Adrenal gland (tissue), 5 donors: ENCODE measurements at regions not wholly inside any gene's neighbourhood (a gene's known extent, or its start where the extent isn't known, plus 50 kb on each side); places are given as distances from the start of the nearest gene placed in this dataset.

ENCODE experiments used
- POLR2A ChIP-seq, 2 donors: fragments of 450-650 bp; IDR thresholded peaks; one replicate each; pipeline ENCODE4 v1.6.1; 2017; ENCODE audit warnings: antibody characterized with exemption in 2 of 2, mild to moderate bottlenecking in 2 of 2, moderate library complexity in 1 of 2
- TF ChIP-seq, protein P1 (sequence below), 6 experiments: fragments of 450-650 bp in 4 of 6; fragments of 200-600 bp in 2 of 6; sonication (generic) in 1 of 6; IDR thresholded peaks; 1 replicate in 5 of 6; 2 replicates in 1 of 6; pipeline versions ENCODE4 v1.5.1 to v1.8.0; 2016 to 2021; ENCODE audit warnings: antibody characterized with exemption in 6 of 6, mild to moderate bottlenecking in 2 of 6, moderate library complexity in 1 of 6
- donor health status: DM: no; HTN: no; CAD: no.

DNA sequence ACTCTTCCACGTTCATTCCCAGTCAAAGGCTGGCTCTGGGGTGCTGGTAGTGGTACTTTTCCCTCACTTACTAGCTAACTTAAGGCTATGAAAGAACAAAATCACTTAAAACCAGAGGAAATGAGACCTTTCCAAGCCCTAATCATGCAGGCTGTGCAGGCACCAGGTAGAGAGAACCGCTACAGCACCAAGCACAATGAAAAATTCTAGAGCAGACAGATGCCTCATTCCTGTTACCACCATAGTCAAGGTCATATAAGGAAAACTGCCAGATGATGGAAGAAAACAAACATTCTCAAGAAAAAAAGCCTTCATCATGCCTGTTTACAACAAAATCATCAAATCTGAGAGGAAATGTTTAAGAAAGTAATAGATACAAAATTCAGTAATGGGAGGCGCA, 374.4 kb upstream of the PDE4D start:
- TF ChIP-seq, protein P1, sequence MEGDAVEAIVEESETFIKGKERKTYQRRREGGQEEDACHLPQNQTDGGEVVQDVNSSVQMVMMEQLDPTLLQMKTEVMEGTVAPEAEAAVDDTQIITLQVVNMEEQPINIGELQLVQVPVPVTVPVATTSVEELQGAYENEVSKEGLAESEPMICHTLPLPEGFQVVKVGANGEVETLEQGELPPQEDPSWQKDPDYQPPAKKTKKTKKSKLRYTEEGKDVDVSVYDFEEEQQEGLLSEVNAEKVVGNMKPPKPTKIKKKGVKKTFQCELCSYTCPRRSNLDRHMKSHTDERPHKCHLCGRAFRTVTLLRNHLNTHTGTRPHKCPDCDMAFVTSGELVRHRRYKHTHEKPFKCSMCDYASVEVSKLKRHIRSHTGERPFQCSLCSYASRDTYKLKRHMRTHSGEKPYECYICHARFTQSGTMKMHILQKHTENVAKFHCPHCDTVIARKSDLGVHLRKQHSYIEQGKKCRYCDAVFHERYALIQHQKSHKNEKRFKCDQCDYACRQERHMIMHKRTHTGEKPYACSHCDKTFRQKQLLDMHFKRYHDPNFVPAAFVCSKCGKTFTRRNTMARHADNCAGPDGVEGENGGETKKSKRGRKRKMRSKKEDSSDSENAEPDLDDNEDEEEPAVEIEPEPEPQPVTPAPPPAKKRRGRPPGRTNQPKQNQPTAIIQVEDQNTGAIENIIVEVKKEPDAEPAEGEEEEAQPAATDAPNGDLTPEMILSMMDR (IDR thresholded peaks at IDR 0.05), result no peak
- TF ChIP-seq POLR2A (IDR thresholded peaks at IDR 0.05), result no peak
